ENCODE measurements at regions not wholly inside any gene's neighbourhood (a gene's known extent, or its start where the extent isn't known, plus 50 kb on each side); places are given as distances from the start of the nearest gene placed in this dataset.

- POLR2A ChIA-PET = no interaction called here
- TF ChIP-seq HOXD13 (CRISPR knock-in tag; IDR thresholded peaks at IDR 0.05; ENCODE audit: borderline replicate concordance) (no peak), SCRT1 (tag by site-specific recombination; IDR thresholded peaks at IDR 0.05; ENCODE audit: borderline replicate concordance) (no peak), BCL11B (tag by site-specific recombination; IDR thresholded peaks at IDR 0.05; ENCODE audit: low read depth) (no peak)
- TF ChIP-seq, protein P1, sequence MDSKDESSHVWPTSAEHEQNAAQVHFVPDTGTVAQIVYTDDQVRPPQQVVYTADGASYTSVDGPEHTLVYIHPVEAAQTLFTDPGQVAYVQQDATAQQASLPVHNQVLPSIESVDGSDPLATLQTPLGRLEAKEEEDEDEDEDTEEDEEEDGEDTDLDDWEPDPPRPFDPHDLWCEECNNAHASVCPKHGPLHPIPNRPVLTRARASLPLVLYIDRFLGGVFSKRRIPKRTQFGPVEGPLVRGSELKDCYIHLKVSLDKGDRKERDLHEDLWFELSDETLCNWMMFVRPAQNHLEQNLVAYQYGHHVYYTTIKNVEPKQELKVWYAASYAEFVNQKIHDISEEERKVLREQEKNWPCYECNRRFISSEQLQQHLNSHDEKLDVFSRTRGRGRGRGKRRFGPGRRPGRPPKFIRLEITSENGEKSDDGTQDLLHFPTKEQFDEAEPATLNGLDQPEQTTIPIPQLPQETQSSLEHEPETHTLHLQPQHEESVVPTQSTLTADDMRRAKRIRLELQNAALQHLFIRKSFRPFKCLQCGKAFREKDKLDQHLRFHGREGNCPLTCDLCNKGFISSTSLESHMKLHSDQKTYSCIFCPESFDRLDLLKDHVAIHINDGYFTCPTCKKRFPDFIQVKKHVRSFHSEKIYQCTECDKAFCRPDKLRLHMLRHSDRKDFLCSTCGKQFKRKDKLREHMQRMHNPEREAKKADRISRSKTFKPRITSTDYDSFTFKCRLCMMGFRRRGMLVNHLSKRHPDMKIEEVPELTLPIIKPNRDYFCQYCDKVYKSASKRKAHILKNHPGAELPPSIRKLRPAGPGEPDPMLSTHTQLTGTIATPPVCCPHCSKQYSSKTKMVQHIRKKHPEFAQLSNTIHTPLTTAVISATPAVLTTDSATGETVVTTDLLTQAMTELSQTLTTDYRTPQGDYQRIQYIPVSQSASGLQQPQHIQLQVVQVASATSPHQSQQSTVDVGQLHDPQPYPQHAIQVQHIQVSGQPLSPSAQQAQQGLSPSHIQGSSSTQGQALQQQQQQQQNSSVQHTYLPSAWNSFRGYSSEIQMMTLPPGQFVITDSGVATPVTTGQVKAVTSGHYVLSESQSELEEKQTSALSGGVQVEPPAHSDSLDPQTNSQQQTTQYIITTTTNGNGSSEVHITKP (tag by site-specific recombination; IDR thresholded peaks at IDR 0.05) = no peak
- TF ChIP-seq, protein P2, sequence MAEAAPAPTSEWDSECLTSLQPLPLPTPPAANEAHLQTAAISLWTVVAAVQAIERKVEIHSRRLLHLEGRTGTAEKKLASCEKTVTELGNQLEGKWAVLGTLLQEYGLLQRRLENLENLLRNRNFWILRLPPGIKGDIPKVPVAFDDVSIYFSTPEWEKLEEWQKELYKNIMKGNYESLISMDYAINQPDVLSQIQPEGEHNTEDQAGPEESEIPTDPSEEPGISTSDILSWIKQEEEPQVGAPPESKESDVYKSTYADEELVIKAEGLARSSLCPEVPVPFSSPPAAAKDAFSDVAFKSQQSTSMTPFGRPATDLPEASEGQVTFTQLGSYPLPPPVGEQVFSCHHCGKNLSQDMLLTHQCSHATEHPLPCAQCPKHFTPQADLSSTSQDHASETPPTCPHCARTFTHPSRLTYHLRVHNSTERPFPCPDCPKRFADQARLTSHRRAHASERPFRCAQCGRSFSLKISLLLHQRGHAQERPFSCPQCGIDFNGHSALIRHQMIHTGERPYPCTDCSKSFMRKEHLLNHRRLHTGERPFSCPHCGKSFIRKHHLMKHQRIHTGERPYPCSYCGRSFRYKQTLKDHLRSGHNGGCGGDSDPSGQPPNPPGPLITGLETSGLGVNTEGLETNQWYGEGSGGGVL (tag by site-specific recombination; IDR thresholded peaks at IDR 0.05) = no peak
- Histone ChIP-seq H3K4me3 (ENCODE audit: low read depth, low read length) (no peak overlapping the region), H3K36me3 (ENCODE audit: control insufficient read depth in 2 of 2, insufficient read depth in 1 of 2, low read length in 2 of 2) (no peaks in the 10 kb centered on the region), H3K9me3 (ENCODE audit: control insufficient read depth, insufficient read depth, low read depth, low read length) (no peaks in the 10 kb centered on the region), H3K27ac (ENCODE audit: extremely low read depth, low read depth, low read length) (no peak overlapping the region), H3K4me1 (ENCODE audit: control insufficient read depth, insufficient read depth, low read length) (no peaks in the 10 kb centered on the region)
- CTCF ChIA-PET = interaction anchor here (0.7 to 1.1 kb wide), 5 partner anchors 8 to 434 kb away, joined by 3 to 4 read pairs (median 3); no protein-coding TSS in a partner anchor
Measured at GRCh38 chrX:38986586-38986985, 185.3 kb downstream of the MID1IP1 start.

DNA sequence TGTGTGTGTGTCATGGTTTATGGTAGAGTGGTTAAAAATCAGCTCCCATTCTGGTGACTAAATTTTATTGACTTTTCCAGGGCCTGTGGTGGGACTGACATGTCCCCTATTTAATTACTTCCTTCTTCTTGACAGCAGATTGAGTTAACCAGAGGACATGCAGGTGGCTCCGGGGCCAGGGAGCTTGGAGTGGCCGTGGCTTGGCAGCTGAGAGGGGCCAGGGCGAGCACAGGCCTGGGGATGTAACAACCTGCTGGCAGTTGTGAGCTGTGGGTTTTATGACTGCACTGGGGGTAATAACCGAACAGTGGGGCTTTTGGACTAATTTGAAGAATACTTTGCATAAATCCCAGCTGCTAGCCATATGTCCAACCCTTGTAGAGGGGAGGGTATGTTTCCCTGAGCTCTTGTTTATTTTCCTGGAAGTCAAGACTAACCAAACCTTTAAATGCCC, 186.0 kb downstream of the MID1IP1 start:
- CTCF ChIA-PET = interaction anchor here (0.6 to 0.8 kb wide), 4 partner anchors 11 to 1011 kb away, joined by 3 to 5 read pairs (median 3); no protein-coding TSS in a partner anchor
- H3K36me3 ChIP-seq (ENCODE audit: control insufficient read depth in 2 of 2, insufficient read depth in 1 of 2, low read length in 2 of 2) = no peaks in the 10 kb centered on the region
- POLR2A ChIA-PET = no interaction called here
- H3K4me3 ChIP-seq (ENCODE audit: low read depth, low read length) = no peak overlapping the region
- no peaks in the 10 kb centered on the region for H3K9me3 ChIP-seq (ENCODE audit: control insufficient read depth, insufficient read depth, low read depth, low read length)
- H3K27ac ChIP-seq (ENCODE audit: extremely low read depth, low read depth, low read length) = no peak overlapping the region
- H3K4me1 ChIP-seq (ENCODE audit: control insufficient read depth, insufficient read depth, low read length) = no peaks in the 10 kb centered on the region
- TF ChIP-seq ZNF266 (tag by site-specific recombination; IDR thresholded peaks at IDR 0.05; ENCODE audit: low read depth) (no peak), ZNF548 (tag by site-specific recombination; IDR thresholded peaks at IDR 0.05) (no peak), ZFP37 (tag by site-specific recombination; IDR thresholded peaks at IDR 0.05) (no peak), ZNF433 (tag by site-specific recombination; IDR thresholded peaks at IDR 0.05; ENCODE audit: low read depth) (no peak), ZNF514 (tag by site-specific recombination; IDR thresholded peaks at IDR 0.05) (no peak), ZNF544 (tag by site-specific recombination; IDR thresholded peaks at IDR 0.05) (no peak), ZBTB48 (tag by site-specific recombination; IDR thresholded peaks at IDR 0.05) (no peak), ZBTB44 (tag by site-specific recombination; IDR thresholded peaks at IDR 0.05) (no peak), ATF2 (tag by site-specific recombination; IDR thresholded peaks at IDR 0.05; ENCODE audit: low read depth) (no peak), SALL2 (tag by site-specific recombination; IDR thresholded peaks at IDR 0.05; ENCODE audit: borderline replicate concordance) (no peak), ZNF2 (tag by site-specific recombination; IDR thresholded peaks at IDR 0.05) (no peak), ZBTB20 (tag by site-specific recombination; IDR thresholded peaks at IDR 0.05) (no peak), ZNF26 (tag by site-specific recombination; IDR thresholded peaks at IDR 0.05) (no peak)
- TF ChIP-seq, protein P3, sequence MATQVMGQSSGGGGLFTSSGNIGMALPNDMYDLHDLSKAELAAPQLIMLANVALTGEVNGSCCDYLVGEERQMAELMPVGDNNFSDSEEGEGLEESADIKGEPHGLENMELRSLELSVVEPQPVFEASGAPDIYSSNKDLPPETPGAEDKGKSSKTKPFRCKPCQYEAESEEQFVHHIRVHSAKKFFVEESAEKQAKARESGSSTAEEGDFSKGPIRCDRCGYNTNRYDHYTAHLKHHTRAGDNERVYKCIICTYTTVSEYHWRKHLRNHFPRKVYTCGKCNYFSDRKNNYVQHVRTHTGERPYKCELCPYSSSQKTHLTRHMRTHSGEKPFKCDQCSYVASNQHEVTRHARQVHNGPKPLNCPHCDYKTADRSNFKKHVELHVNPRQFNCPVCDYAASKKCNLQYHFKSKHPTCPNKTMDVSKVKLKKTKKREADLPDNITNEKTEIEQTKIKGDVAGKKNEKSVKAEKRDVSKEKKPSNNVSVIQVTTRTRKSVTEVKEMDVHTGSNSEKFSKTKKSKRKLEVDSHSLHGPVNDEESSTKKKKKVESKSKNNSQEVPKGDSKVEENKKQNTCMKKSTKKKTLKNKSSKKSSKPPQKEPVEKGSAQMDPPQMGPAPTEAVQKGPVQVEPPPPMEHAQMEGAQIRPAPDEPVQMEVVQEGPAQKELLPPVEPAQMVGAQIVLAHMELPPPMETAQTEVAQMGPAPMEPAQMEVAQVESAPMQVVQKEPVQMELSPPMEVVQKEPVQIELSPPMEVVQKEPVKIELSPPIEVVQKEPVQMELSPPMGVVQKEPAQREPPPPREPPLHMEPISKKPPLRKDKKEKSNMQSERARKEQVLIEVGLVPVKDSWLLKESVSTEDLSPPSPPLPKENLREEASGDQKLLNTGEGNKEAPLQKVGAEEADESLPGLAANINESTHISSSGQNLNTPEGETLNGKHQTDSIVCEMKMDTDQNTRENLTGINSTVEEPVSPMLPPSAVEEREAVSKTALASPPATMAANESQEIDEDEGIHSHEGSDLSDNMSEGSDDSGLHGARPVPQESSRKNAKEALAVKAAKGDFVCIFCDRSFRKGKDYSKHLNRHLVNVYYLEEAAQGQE (tag by site-specific recombination; IDR thresholded peaks at IDR 0.05) = no peak

Data from HEK293 (cell line).